ENCODE measurements at regions not wholly inside any gene's neighbourhood (a gene's known extent, or its start where the extent isn't known, plus 50 kb on each side); places are given as distances from the start of the nearest gene placed in this dataset.

- no peaks in the 10 kb centered on the region for H3K27me3 ChIP-seq (replicated peaks; ENCODE audit: insufficient read depth)
- no peaks in the 10 kb centered on the region for H3K36me3 ChIP-seq
- no peak overlapping the region for H3K4me3 ChIP-seq
- 56% methylated on average over 6 of the region's 6 CpGs for WGBS
- no peak for TF ChIP-seq POLR2AphosphoS5 (IDR thresholded peaks at IDR 0.05)
- TF ChIP-seq POLR2A (IDR thresholded peaks at IDR 0.05): no peak
- TF ChIP-seq, protein P1, sequence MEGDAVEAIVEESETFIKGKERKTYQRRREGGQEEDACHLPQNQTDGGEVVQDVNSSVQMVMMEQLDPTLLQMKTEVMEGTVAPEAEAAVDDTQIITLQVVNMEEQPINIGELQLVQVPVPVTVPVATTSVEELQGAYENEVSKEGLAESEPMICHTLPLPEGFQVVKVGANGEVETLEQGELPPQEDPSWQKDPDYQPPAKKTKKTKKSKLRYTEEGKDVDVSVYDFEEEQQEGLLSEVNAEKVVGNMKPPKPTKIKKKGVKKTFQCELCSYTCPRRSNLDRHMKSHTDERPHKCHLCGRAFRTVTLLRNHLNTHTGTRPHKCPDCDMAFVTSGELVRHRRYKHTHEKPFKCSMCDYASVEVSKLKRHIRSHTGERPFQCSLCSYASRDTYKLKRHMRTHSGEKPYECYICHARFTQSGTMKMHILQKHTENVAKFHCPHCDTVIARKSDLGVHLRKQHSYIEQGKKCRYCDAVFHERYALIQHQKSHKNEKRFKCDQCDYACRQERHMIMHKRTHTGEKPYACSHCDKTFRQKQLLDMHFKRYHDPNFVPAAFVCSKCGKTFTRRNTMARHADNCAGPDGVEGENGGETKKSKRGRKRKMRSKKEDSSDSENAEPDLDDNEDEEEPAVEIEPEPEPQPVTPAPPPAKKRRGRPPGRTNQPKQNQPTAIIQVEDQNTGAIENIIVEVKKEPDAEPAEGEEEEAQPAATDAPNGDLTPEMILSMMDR (IDR thresholded peaks at IDR 0.05): no peak
- DNase-seq (ENCODE audit: low spot score): no peak
- intact Hi-C loops (cut with DNase I): no loop called here
- no peaks in the 10 kb centered on the region for H3K4me1 ChIP-seq (replicated peaks)
- H3K27ac ChIP-seq: no peak overlapping the region
- H3K9me3 ChIP-seq: no peaks in the 10 kb centered on the region
Observed at GRCh38 chr9:21692390-21692789, 110.0 kb upstream of the MTAP start.

GRCh38 chr9:21694424-21694823, 108.0 kb upstream of the MTAP start:
- no peak overlapping the region for H3K4me3 ChIP-seq
- WGBS: 82% methylated on average over 6 of the region's 6 CpGs
- no peak for TF ChIP-seq POLR2AphosphoS5 (IDR thresholded peaks at IDR 0.05)
- TF ChIP-seq POLR2A (IDR thresholded peaks at IDR 0.05): no peak
- TF ChIP-seq, protein P1 (IDR thresholded peaks at IDR 0.05): no peak
- H3K36me3 ChIP-seq: no peaks in the 10 kb centered on the region
- H3K4me1 ChIP-seq (replicated peaks): no peaks in the 10 kb centered on the region
- intact Hi-C loops (cut with DNase I): no loop called here
- H3K27ac ChIP-seq: no peak overlapping the region
- DNase-seq (ENCODE audit: low spot score): no peak
- H3K9me3 ChIP-seq: no peaks in the 10 kb centered on the region
- H3K27me3 ChIP-seq (replicated peaks; ENCODE audit: insufficient read depth): no peaks in the 10 kb centered on the region

DNA sequence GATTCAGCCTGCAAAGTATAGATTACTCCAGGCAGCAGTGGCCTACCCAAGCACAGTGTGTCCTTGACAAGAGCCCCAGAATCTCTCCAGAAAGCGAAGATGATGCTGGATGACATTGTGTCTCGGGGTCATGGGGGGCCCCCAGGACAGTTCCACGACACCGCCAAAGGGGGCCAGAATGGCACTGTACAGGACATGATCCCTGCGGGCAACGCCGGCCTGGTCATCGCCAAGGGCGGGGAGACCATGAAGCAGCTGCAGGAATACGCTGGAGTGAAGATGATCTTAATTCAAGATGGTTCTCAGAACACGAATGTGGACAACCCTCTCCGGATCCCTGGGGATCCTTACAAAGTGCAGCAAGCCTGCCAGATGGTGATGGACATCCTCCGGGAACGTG, 107.0 kb upstream of the MTAP start:
- Histone ChIP-seq H3K27ac (no peak overlapping the region), H3K4me1 (replicated peaks) (no peaks in the 10 kb centered on the region), H3K36me3 (no peaks in the 10 kb centered on the region), H3K9me3 (no peaks in the 10 kb centered on the region), H3K4me3 (no peak overlapping the region), H3K27me3 (replicated peaks; ENCODE audit: insufficient read depth) (no peaks in the 10 kb centered on the region)
- 92% methylated on average over 14 of the region's 14 CpGs for WGBS
- no peak for DNase-seq (ENCODE audit: low spot score)
- TF ChIP-seq POLR2AphosphoS5 (IDR thresholded peaks at IDR 0.05): no peak
- no peak for TF ChIP-seq POLR2A (IDR thresholded peaks at IDR 0.05)
- TF ChIP-seq, protein P1 (IDR thresholded peaks at IDR 0.05): no peak
- intact Hi-C loops (cut with DNase I): no loop called here

DNA sequence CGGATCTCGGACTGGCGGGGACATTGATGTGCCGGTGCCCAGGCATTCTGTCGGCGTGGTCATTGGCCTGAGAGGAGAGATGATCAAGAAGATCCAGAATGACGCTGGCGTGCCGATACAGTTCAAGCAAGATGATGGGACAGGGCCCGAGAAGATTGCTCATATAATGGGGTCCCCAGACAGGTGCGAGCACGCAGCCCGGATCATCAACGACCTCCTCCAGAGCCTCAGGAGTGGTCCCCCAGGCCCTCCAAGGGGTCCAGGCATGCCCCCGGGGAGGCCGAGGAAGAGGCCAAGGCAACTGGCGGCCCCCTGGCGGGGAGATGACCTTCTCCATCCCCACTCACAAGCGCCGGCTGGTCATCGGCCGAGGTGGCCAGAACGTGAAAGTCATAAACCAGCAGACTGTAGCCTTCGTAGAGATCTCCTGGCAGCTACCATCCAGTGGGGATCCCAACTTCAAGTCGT, 106.5 kb upstream of the MTAP start:
- Histone ChIP-seq H3K27ac (no peak overlapping the region), H3K4me1 (replicated peaks) (no peaks in the 10 kb centered on the region), H3K4me3 (no peak overlapping the region), H3K27me3 (replicated peaks; ENCODE audit: insufficient read depth) (no peaks in the 10 kb centered on the region), H3K9me3 (no peaks in the 10 kb centered on the region), H3K36me3 (no peaks in the 10 kb centered on the region)
- intact Hi-C loops (cut with DNase I): no loop called here
- TF ChIP-seq, protein P1 (IDR thresholded peaks at IDR 0.05): no peak
- TF ChIP-seq POLR2AphosphoS5 (IDR thresholded peaks at IDR 0.05): no peak
- TF ChIP-seq POLR2A (IDR thresholded peaks at IDR 0.05): no peak
- DNase-seq (ENCODE audit: low spot score): no peak
- 97% methylated on average over 24 of the region's 25 CpGs for WGBS

DNA sequence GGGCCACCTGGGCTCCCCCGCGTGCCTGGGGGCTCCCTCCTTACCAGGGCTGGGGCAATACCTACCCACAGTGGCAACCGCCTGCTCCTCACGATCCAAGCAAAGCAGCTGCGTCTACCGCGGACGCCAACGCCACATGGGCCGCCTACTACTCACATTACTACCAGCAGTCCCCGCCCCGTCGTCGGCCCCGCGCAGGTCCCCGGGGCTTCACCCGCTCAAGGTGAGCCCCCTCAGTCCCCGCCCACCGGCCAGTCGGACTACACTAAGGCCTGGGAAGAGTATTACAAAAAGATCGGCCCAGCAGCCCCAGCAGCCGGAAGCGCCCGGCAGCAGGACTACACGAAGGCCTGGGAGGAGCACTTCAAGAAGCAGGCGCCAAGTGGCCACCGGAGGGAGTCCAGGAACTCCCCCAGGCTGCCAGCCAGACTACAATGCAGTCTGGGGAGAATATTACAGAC, 106.0 kb upstream of the MTAP start:
- intact Hi-C loops (cut with DNase I): no loop called here
- no peaks in the 10 kb centered on the region for H3K27me3 ChIP-seq (replicated peaks; ENCODE audit: insufficient read depth)
- no peaks in the 10 kb centered on the region for H3K9me3 ChIP-seq
- H3K36me3 ChIP-seq: no peaks in the 10 kb centered on the region
- TF ChIP-seq POLR2AphosphoS5 (IDR thresholded peaks at IDR 0.05): no peak
- TF ChIP-seq POLR2A (IDR thresholded peaks at IDR 0.05): no peak
- TF ChIP-seq, protein P1 (IDR thresholded peaks at IDR 0.05): no peak
- H3K4me1 ChIP-seq (replicated peaks): no peaks in the 10 kb centered on the region
- no peak for DNase-seq (ENCODE audit: low spot score)
- H3K27ac ChIP-seq: no peak overlapping the region
- WGBS: 69% methylated on average over 28 of the region's 28 CpGs
- no peak overlapping the region for H3K4me3 ChIP-seq
